ENCODE measurements at regions not wholly inside any gene's neighbourhood (a gene's known extent, or its start where the extent isn't known, plus 50 kb on each side); places are given as distances from the start of the nearest gene placed in this dataset.

- no peak for DNase-seq (ENCODE audit: low read depth)
Observed at GRCh38 chr12:115760231-115760630, 517.3 kb downstream of the MED13L start.

GRCh38 chr12:115758877-115759620, 518.4 kb downstream of the MED13L start:
- no peak for DNase-seq (ENCODE audit: low read depth)

DNA sequence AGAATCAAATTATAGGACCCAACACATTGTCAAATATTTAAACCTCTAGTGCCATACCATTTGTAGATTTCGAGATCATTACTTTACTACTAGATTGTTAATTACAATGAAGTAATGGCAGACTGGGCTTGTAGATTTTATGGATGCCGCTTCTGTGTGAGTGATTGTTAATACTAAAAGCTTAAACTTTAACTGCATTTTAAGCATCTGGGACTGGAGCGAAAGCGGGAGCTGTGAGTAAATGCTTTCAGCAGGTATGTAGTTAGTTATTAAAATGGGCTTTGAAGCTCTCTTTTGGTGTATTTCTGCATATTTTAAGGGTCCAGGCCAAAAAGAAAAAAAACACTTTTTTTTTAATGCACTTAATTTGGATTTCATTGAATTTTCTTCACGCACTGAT, 519.3 kb downstream of the MED13L start:
- DNase-seq (ENCODE audit: low read depth) = no peak

DNA sequence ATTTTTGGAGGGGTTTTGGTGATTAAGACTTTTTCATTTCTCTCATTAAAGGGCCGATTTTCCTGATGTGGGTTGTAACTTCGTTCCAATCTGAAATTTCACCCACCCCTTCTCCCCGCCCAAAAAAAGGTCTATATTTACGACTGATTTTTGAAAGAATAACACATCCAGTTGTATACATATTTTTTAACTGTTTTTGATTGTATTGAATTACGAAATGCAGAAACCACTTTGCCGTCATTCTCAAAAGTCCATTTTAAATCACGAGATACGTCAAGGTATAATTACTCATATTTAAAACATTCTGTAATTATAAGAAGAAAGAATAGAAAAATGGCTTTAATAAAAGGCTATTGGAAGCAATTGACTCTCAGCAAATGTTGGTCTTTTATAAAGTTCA, 520.7 kb downstream of the MED13L start:
- DNase-seq (ENCODE audit: low read depth) = no peak

- DNase-seq (ENCODE audit: low read depth) = no peak
Observed at GRCh38 chr12:115756271-115756670, 521.2 kb downstream of the MED13L start.

- DNase-seq (ENCODE audit: low read depth) = no peak
Observed at GRCh38 chr12:115755725-115756085, 521.8 kb downstream of the MED13L start.

DNA sequence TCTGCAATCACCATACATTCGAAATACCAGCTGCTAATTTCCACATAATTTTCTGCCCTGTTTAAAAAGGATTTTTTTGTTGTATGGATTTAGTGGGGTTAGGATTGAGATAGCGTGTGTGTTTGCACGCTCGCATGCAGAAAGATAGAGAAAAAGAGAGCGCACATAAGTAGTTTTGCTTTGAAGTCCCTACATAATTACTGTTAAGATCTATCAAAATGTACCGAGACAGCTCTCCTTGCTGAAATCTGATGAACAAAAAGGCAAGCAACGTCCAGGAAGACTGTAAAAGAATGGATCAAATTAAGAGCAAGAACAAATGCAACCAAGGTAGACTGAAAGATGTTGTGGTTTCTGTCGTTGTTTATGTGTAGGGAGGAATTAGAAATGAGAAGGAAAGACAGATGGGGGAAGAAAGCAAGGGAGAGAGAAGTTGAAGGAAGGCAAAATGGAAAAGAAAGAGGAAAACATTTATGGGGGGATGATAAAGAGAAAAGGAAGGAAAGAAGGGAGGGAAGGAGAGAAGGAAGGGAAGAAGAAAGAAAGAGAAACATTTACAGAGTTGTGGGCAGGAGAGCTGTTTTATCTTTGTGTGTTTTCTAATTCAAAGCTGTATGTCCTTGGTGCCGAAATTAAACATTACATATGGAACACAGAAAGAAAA, 522.3 kb downstream of the MED13L start:
- DNase-seq (ENCODE audit: low read depth) = no peak

DNA sequence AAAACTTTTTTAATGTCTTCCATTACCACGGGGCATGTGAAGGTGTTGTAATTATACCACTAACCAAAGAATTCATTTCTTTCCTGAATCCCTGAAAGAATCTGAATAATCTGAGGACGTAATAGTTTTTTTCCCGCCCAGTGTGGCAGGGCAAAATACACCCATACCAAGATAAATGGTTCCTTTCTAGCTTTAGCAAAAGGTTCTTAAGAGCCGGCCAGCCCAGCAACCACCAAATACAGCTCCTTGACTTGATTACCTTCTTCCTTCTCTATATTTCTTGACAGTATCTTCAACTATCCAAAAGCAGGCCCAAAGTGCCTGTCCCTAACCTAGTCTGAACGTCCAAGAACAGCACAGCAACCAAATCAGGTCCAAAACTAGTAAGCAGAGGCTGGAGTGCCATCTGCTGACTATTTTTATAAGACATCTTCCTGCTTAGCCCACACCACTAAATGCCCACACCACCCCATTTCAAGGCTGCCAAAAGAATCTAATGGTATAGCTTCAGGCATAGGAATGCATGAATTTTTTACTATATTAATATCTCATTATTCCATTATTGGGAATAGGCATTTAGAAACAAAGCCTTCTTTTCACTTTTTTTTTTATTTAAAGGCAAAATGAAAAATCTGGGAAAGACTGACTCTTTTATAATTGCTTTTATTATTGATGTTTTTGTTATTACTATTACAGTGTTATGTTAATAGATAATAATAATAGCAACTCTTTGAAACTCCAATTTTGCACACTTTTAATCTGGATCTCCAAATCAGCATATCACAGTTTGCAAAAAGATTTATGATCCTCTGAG, 524.4 kb downstream of the MED13L start:
- peak; percentile 39 for DNase-seq (ENCODE audit: low read depth)

DNA sequence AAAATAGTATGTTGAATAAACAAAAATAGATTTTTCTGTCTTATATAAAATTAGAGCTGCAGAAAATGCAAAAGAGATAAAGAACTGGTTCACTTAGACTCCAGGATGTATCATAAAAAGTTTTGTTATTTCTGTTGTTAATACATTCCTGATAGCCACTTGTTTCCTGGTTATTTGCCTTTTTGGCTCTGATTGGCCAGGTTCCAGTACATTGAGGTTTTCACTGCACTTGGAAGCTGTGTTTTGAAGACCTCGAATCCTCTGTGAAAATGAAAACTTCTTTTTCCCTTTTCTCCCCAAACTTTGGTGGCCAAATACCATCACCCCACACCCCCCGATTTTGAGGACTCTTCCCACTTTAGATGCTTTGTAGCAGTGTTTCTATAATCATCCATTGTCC, 525.3 kb downstream of the MED13L start:
- DNase-seq (ENCODE audit: low read depth) = peak; percentile 1

- DNase-seq (ENCODE audit: low read depth) = no peak
Observed at GRCh38 chr12:115750340-115750739, 527.2 kb downstream of the MED13L start.

GRCh38 chr12:115749071-115749841, 528.2 kb downstream of the MED13L start:
- no peak for DNase-seq (ENCODE audit: low read depth)

DNA sequence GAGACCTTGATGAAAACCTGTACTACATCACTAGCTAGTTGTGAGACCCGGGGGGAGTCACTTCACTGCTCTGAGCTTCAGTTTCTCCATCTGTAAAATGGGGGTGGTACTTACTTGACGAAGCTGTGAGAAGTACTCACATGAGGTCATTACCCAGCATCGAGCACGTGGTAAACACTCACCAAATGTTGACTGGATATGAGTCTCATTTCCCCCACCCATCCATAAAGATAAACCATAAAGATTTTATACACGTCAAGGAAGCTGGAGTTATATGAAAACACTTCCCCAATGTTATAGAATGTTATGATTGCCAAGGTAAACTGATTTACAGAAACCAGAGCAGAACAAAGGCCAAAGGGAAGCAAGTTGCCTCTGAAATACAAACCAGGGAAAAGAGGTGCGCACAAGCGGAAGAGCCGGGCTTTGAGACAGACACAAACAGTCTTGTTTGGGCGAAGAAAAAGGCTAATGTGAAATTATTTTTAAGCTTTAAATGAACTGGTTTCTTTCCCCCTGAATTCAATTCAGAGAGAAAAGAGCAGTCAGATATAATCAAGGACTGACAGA, 536.8 kb downstream of the MED13L start:
- DNase-seq (ENCODE audit: low read depth) = no peak

GRCh38 chr12:115737895-115738294, 539.6 kb downstream of the MED13L start:
- DNase-seq (ENCODE audit: low read depth) = no peak

DNA sequence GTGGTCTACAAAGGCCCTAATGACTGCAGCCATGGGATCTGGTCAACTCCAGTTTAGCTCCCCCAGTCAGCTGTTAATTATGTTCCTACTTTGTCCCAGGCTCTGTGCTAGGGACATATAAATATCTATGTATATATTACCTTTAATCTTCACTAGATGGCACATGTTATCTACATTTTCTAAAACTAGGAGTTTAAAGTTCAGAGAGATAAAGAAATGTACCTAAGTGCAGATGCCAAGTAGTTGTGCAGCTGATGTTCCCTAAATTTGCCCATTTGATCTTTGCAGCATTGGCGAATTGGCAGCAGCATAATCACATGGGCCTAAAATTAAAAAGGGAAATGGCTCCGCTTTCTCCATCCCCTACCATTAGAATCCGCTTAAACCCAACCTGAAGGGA, 541.1 kb downstream of the MED13L start:
- no peak for DNase-seq (ENCODE audit: low read depth)

- DNase-seq (ENCODE audit: low read depth) = no peak
Observed at GRCh38 chr12:115730975-115731541, 546.4 kb downstream of the MED13L start.

GRCh38 chr12:115726691-115727090, 550.8 kb downstream of the MED13L start:
- DNase-seq (ENCODE audit: low read depth) = no peak

- DNase-seq (ENCODE audit: low read depth) = no peak
Observed at GRCh38 chr12:115722181-115722580, 555.3 kb downstream of the MED13L start.

DNA sequence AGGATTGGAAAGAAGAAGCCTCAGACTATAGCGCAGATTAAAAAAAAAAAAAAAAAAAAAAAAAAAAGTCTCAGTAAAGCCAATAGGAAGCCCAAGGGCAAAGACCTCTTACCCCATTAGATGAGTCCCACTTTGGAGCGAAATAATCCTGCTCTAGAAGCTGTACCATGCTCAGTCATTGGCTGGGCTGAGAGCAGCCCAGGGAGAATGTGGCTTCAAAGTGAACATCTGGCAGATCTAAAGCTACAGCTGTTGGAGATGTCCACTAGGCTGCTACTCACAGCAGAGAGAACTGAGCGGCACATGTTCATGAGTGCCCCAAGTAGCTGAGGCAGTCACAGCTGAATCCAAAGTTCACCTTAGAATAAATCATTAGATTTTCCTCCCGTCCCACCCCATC, 560.9 kb downstream of the MED13L start:
- DNase-seq (ENCODE audit: low read depth) = no peak

DNA sequence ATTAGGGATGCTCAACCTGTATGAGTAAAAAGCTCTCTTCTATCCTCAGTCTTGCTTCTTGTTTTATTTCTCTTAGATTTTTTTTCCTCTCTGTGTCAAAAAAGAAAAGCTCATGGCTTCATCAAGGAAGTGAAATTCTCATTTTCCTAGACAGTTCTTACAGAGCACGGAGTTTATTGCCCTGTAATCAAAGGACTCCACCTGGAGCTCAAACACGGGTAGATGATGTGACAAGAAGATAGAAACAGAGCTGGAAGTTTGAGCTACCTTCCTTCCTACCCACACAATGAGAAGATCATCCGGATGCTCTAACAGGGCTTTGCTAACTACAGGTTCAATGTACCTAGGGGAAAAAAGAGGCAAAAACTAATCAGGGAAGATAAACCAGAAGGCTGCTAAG, 564.8 kb downstream of the MED13L start:
- no peak for DNase-seq (ENCODE audit: low read depth)

DNA sequence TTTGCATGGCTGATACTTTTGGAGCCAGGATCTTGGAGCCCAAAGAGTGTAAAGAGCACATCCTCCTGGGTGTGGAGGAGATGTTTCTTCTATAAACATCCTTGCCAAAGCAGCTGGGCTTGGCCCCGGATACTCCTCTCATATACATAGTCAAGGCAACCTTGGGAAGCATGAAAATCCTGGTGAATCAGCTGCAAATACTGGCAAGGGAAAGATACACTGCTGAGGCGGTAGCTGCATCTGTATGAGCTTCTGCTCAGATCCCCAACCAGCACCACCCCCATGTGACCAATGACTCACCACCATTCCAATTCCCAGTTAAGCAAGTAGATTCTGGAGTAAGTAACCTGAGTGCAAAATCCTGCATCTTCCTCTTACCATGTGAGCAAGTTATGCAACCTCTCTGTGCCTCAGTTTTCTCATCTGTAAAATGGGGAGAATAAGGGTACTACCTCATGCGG, 567.4 kb downstream of the MED13L start:
- DNase-seq (ENCODE audit: low read depth) = no peak

- no peak for DNase-seq (ENCODE audit: low read depth)
Observed at GRCh38 chr12:115709540-115710011, 567.9 kb downstream of the MED13L start.
